ENCODE measurements at regions not wholly inside any gene's neighbourhood (a gene's known extent, or its start where the extent isn't known, plus 50 kb on each side); places are given as distances from the start of the nearest gene placed in this dataset.

- no peak for DNase-seq (ENCODE audit: low read depth, low spot score)
- intact Hi-C loops (cut with micrococcal nuclease; ENCODE audit: unreplicated experiment), result no loop called here
- H3K4me1 ChIP-seq (ENCODE audit: control insufficient read depth, insufficient read depth, low read length), result no peaks in the 10 kb centered on the region
- in situ Hi-C loops (cut with HindIII; ENCODE audit: low pct_unique_long_range_greater_than_20kb, low sequenced_read_pairs), result no loop called here
- no TSS peak for BruUV-seq (replicated peaks)
- ChIA-PET CTCF (no interaction called here), POLR2A (no interaction called here)
- H3K4me3 ChIP-seq (ENCODE audit: low read depth in 2 of 2, low read length in 2 of 2), result no peak overlapping the region
- H3K27ac ChIP-seq (ENCODE audit: low read length), result no peak overlapping the region
- no peak for ATAC-seq
- no peaks in the 10 kb centered on the region for H3K36me3 ChIP-seq (ENCODE audit: control insufficient read depth, insufficient read depth, low read length)
- H3K9me3 ChIP-seq (ENCODE audit: control insufficient read depth, insufficient read depth, low read depth, low read length), result no peaks in the 10 kb centered on the region
- H3K27me3 ChIP-seq (ENCODE audit: control insufficient read depth, insufficient read depth, low read length), result no peaks in the 10 kb centered on the region
- TF ChIP-seq REST (IDR thresholded peaks at IDR 0.05; ENCODE audit: insufficient read depth in 1 of 2, low read depth in 2 of 2, low read length in 1 of 2), result no peak
- TF ChIP-seq POLR2AphosphoS5 (IDR thresholded peaks at IDR 0.05; ENCODE audit: low read depth, low read length), result no peak
- no peak for TF ChIP-seq TCF7L2 (IDR thresholded peaks at IDR 0.05; ENCODE audit: low read depth, low read length)
- TF ChIP-seq SIN3A (IDR thresholded peaks at IDR 0.05; ENCODE audit: borderline replicate concordance, insufficient read depth, low read depth, low read length), result no peak
- TF ChIP-seq, protein P1, sequence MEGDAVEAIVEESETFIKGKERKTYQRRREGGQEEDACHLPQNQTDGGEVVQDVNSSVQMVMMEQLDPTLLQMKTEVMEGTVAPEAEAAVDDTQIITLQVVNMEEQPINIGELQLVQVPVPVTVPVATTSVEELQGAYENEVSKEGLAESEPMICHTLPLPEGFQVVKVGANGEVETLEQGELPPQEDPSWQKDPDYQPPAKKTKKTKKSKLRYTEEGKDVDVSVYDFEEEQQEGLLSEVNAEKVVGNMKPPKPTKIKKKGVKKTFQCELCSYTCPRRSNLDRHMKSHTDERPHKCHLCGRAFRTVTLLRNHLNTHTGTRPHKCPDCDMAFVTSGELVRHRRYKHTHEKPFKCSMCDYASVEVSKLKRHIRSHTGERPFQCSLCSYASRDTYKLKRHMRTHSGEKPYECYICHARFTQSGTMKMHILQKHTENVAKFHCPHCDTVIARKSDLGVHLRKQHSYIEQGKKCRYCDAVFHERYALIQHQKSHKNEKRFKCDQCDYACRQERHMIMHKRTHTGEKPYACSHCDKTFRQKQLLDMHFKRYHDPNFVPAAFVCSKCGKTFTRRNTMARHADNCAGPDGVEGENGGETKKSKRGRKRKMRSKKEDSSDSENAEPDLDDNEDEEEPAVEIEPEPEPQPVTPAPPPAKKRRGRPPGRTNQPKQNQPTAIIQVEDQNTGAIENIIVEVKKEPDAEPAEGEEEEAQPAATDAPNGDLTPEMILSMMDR (IDR thresholded peaks at IDR 0.05), result no peak
These were observed 197.7 kb downstream of the BCAT1 start for GRCh38 chr12:24751181-24751580.

DNA sequence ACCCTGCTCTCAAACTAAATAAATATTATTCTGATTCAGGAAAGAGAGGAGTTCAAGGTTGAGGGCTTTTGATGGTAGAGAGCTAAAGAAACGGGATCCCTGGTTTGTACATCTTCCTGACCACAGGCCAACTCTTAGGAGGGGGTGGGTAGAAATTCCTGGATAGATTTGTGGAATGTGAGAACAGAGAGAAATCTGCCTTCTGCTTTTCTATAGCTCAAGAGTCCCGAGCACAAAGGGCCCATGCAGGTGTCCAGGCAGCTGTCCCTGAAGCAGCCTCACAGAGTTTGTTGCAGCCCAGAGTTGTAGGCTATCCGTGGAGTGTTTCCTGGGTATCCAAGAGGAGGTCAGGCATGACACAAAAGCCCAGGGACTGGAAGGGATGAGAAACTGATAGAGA lies 198.6 kb downstream of the BCAT1 start:
- intact Hi-C loops (cut with micrococcal nuclease; ENCODE audit: unreplicated experiment), result no loop called here
- POLR2A ChIA-PET, result no interaction called here
- ATAC-seq (no peak), DNase-seq (ENCODE audit: low read depth, low spot score) (no peak)
- CTCF ChIA-PET, result no interaction called here
- no TSS peak for BruUV-seq (replicated peaks)
- in situ Hi-C loops (cut with HindIII; ENCODE audit: low pct_unique_long_range_greater_than_20kb, low sequenced_read_pairs), result no loop called here
- Histone ChIP-seq H3K27me3 (ENCODE audit: control insufficient read depth, insufficient read depth, low read length) (no peaks in the 10 kb centered on the region), H3K4me1 (ENCODE audit: control insufficient read depth, insufficient read depth, low read length) (no peaks in the 10 kb centered on the region), H3K9me3 (ENCODE audit: control insufficient read depth, insufficient read depth, low read depth, low read length) (no peaks in the 10 kb centered on the region), H3K36me3 (ENCODE audit: control insufficient read depth, insufficient read depth, low read length) (no peaks in the 10 kb centered on the region), H3K27ac (ENCODE audit: low read length) (no peak overlapping the region), H3K4me3 (ENCODE audit: low read depth in 2 of 2, low read length in 2 of 2) (no peak overlapping the region)
- no peak for TF ChIP-seq POLR2AphosphoS5 (IDR thresholded peaks at IDR 0.05; ENCODE audit: low read depth, low read length)
- no peak for TF ChIP-seq REST (IDR thresholded peaks at IDR 0.05; ENCODE audit: insufficient read depth in 1 of 2, low read depth in 2 of 2, low read length in 1 of 2)
- TF ChIP-seq TCF7L2 (IDR thresholded peaks at IDR 0.05; ENCODE audit: low read depth, low read length), result no peak
- TF ChIP-seq SIN3A (IDR thresholded peaks at IDR 0.05; ENCODE audit: borderline replicate concordance, insufficient read depth, low read depth, low read length), result no peak
- TF ChIP-seq, protein P1 (IDR thresholded peaks at IDR 0.05), result no peak

All from Panc1 (cell line).